Aorta (tissue), 5 donors: ENCODE measurements at regions not wholly inside any gene's neighbourhood (a gene's known extent, or its start where the extent isn't known, plus 50 kb on each side); places are given as distances from the start of the nearest gene placed in this dataset.

Source experiments
- ATAC-seq: fragments of 200-7000 bp; cut with Tn5 transposase; one replicate; pipeline ENCODE4 v1.9.1; 2022; ENCODE audit warnings: moderate library complexity; ENCODE audit not compliant: low FRiP score
- DNase-seq, 2 donors: peaks; one replicate each; pipeline ENCODE4 v3.0.0-alpha.2; 2020
- H3K27ac ChIP-seq, 2 donors: one replicate each; pipeline ENCODE4 v1.5.1; 2013; ENCODE audit warnings: low read length in 2 of 2, mild to moderate bottlenecking in 2 of 2, moderate library complexity in 2 of 2, control low read depth in 1 of 2, inconsistent platforms in 1 of 2, low read depth in 1 of 2
- H3K27me3 ChIP-seq, 2 donors: one replicate each; pipeline ENCODE4 v1.6.1; 2013; ENCODE audit warnings: control low read depth in 1 of 2, low read length in 1 of 2, mild to moderate bottlenecking in 1 of 2, moderate library complexity in 1 of 2; ENCODE audit not compliant: insufficient read depth in 2 of 2, control insufficient read depth in 1 of 2
- H3K36me3 ChIP-seq, 2 donors: one replicate each; pipeline ENCODE4 v1.6.1; 2013; ENCODE audit warnings: control low read depth in 1 of 2, low read length in 1 of 2, mild to moderate bottlenecking in 1 of 2; ENCODE audit not compliant: insufficient read depth in 2 of 2, control insufficient read depth in 1 of 2
- H3K4me1 ChIP-seq, 2 donors: one replicate each; pipeline ENCODE4 v1.6.1; 2013; ENCODE audit warnings: low read length in 2 of 2, control low read depth in 1 of 2, mild to moderate bottlenecking in 1 of 2, moderate library complexity in 1 of 2; ENCODE audit not compliant: insufficient read depth in 2 of 2, control insufficient read depth in 1 of 2
- H3K4me3 ChIP-seq, 2 donors: one replicate each; pipeline ENCODE4 v1.5.1; 2013; ENCODE audit warnings: low read length in 2 of 2, control low read depth in 1 of 2, mild to moderate bottlenecking in 1 of 2
- H3K9me3 ChIP-seq: one replicate; pipeline ENCODE4 v1.6.1; 2013; ENCODE audit warnings: mild to moderate bottlenecking, low read length; ENCODE audit not compliant: control insufficient read depth
- WGBS, 2 donors: extraction: QIAGEN DNeasy Blood & Tissue Kit; methylation state at CpG; one replicate each; pipeline ENCODE4 v1.1.7; 2013; 5-methylcytosine and 5-hydroxymethylcytosine counted together
- intact Hi-C, 2 donors: fragments of 100-400 bp; cut with DNase I; formaldehyde crosslinking; loops; one replicate each; pipeline versions ENCODE4 v1.14.2 to v1.15.0; 2022
- donor health status: healthy with polysubstance abuse.
- donor health status: Bipolar disorder and iron deficiency.
- donor health status: DM: no; HTN: no; CAD: no.
- donor health status: DM: no; HTN: no; CAD: no.
- donor health status: DM: yes; HTN: yes; CAD: no.

GRCh38 chr3:73766599-73767381 lies 142.0 kb upstream of the PDZRN3 start:
- 1 to 3% methylated on average over 7 of the region's 7 CpGs for WGBS, 2 donors
- Histone ChIP-seq H3K4me1 (peaks cover 2 to 5% of the 10 kb centered on the region in 2 donors), H3K27me3 (no peaks in the 10 kb centered on the region), H3K36me3 (no peaks in the 10 kb centered on the region), H3K27ac (peak overlapping the region; percentile 74 to 90), H3K9me3 (no peaks in the 10 kb centered on the region), H3K4me3 (peak overlapping the region in 1 of 2 donors; percentile 87)
- DNase-seq (peak in 1 of 2 donors; percentile 41), ATAC-seq (peak; percentile 64)
- intact Hi-C loops, result loop anchor here in 1 of 2 donors (5.0 kb wide), 1 partner anchor 144 kb away; the partner anchor contains the start of gene PDZRN3

GRCh38 chr3:73765878-73766545 lies 141.3 kb upstream of the PDZRN3 start:
- intact Hi-C loops, result loop anchor here in 1 of 2 donors (5.0 kb wide), 1 partner anchor 144 kb away; the partner anchor contains the start of gene PDZRN3
- peak; percentile 59 for ATAC-seq
- peak overlapping the region in 1 of 2 donors; percentile 20 for H3K27ac ChIP-seq
- 70 to 73% methylated on average over 5 of the region's 5 CpGs for WGBS, 2 donors
- no peaks in the 10 kb centered on the region for H3K9me3 ChIP-seq
- H3K4me1 ChIP-seq, result peaks cover 2 to 5% of the 10 kb centered on the region in 2 donors
- no peaks in the 10 kb centered on the region for H3K27me3 ChIP-seq
- DNase-seq, result no peak
- H3K4me3 ChIP-seq, result no peak overlapping the region
- no peaks in the 10 kb centered on the region for H3K36me3 ChIP-seq

GRCh38 chr3:73762855-73763254 lies 138.1 kb upstream of the PDZRN3 start:
- Histone ChIP-seq H3K27me3 (no peaks in the 10 kb centered on the region), H3K27ac (no peak overlapping the region), H3K36me3 (no peaks in the 10 kb centered on the region), H3K9me3 (no peaks in the 10 kb centered on the region), H3K4me3 (no peak overlapping the region), H3K4me1 (peaks cover 4 to 5% of the 10 kb centered on the region in 2 donors)
- intact Hi-C loops, result no loop called here
- WGBS, 2 donors, result 96 to 98% methylated on average over 5 of the region's 5 CpGs
- DNase-seq (no peak), ATAC-seq (no peak)

- intact Hi-C loops, result no loop called here
- Histone ChIP-seq H3K9me3 (no peaks in the 10 kb centered on the region), H3K4me1 (peaks cover 0 to 2% of the 10 kb centered on the region in 2 donors), H3K4me3 (peak overlapping the region in 1 of 2 donors; percentile 11), H3K27me3 (no peaks in the 10 kb centered on the region), H3K27ac (no peak overlapping the region), H3K36me3 (no peaks in the 10 kb centered on the region)
- 2 to 4% methylated on average over 3 of the region's 3 CpGs for WGBS, 2 donors
- ATAC-seq, result no peak
- no peak for DNase-seq
Measured at GRCh38 chr3:73759297-73759711, 134.6 kb upstream of the PDZRN3 start.

GRCh38 chr3:73757536-73757935 lies 132.8 kb upstream of the PDZRN3 start:
- H3K27me3 ChIP-seq, result no peaks in the 10 kb centered on the region
- WGBS, 2 donors, result 80 to 95% methylated on average over 3 of the region's 3 CpGs
- H3K9me3 ChIP-seq, result no peaks in the 10 kb centered on the region
- ATAC-seq, result no peak
- H3K4me3 ChIP-seq, result no peak overlapping the region
- H3K27ac ChIP-seq, result no peak overlapping the region
- intact Hi-C loops, result no loop called here
- peaks cover 0 to 2% of the 10 kb centered on the region in 2 donors for H3K4me1 ChIP-seq
- H3K36me3 ChIP-seq, result no peaks in the 10 kb centered on the region
- no peak for DNase-seq

GRCh38 chr3:73753985-73754384 lies 129.2 kb upstream of the PDZRN3 start:
- intact Hi-C loops, result no loop called here
- WGBS, 2 donors, result 32 to 34% methylated on average over 6 of the region's 6 CpGs

GRCh38 chr3:73752338-73752737 lies 127.6 kb upstream of the PDZRN3 start:
- ATAC-seq (no peak), DNase-seq (no peak)
- WGBS, 2 donors, result 51 to 63% methylated on average over 5 of the region's 5 CpGs
- no peaks in the 10 kb centered on the region for H3K36me3 ChIP-seq
- no peak overlapping the region for H3K27ac ChIP-seq
- no peaks in the 10 kb centered on the region for H3K9me3 ChIP-seq
- intact Hi-C loops, result no loop called here
- H3K27me3 ChIP-seq, result no peaks in the 10 kb centered on the region
- H3K4me3 ChIP-seq, result no peak overlapping the region
- no peaks in the 10 kb centered on the region for H3K4me1 ChIP-seq

More at GRCh38 chr3:73753985-73754384, 129.2 kb upstream of the PDZRN3 start:
- ATAC-seq (no peak), DNase-seq (no peak)
- H3K4me1 ChIP-seq, result no peaks in the 10 kb centered on the region
- no peaks in the 10 kb centered on the region for H3K9me3 ChIP-seq
- no peaks in the 10 kb centered on the region for H3K36me3 ChIP-seq
- H3K27ac ChIP-seq, result no peak overlapping the region
- no peak overlapping the region for H3K4me3 ChIP-seq
- no peaks in the 10 kb centered on the region for H3K27me3 ChIP-seq

- H3K4me1 ChIP-seq, result no peaks in the 10 kb centered on the region
Measured at GRCh38 chr3:73746623-73747022, 121.9 kb upstream of the PDZRN3 start.

More at GRCh38 chr3:73746623-73747022, 121.9 kb upstream of the PDZRN3 start:
- Histone ChIP-seq H3K36me3 (no peaks in the 10 kb centered on the region), H3K9me3 (no peaks in the 10 kb centered on the region), H3K27me3 (no peaks in the 10 kb centered on the region), H3K27ac (no peak overlapping the region), H3K4me3 (no peak overlapping the region)
- DNase-seq, result no peak
- ATAC-seq, result no peak
- intact Hi-C loops, result no loop called here
- WGBS, 2 donors, result 77 to 85% methylated on average over 9 of the region's 9 CpGs
